BE2C (cell line): ENCODE measurements at regions not wholly inside any gene's neighbourhood (a gene's known extent, or its start where the extent isn't known, plus 50 kb on each side); places are given as distances from the start of the nearest gene placed in this dataset.

Source experiments
- DNase-seq: peaks from one replicate; pipeline ENCODE4 v3.0.0-alpha.2; 2020
- H3K27me3 ChIP-seq: fragments of 250-450 bp; sonication (Bioruptor Pico); 2 replicates; pipeline ENCODE4 v1.5.1; 2020; ENCODE audit warnings: mild to moderate bottlenecking
- H3K36me3 ChIP-seq: fragments of 250-450 bp; sonication (Bioruptor Pico); 2 replicates; pipeline ENCODE4 v1.5.1; 2020; ENCODE audit warnings: mild to moderate bottlenecking
- H3K4me1 ChIP-seq: fragments of 250-450 bp; sonication (Bioruptor Pico); 2 replicates; pipeline ENCODE4 v1.5.1; 2020
- H3K4me3 ChIP-seq: 2 replicates; pipeline ENCODE4 v1.5.1; 2011; ENCODE audit warnings: low read depth, low read length
- H3K9me3 ChIP-seq: fragments of 250-450 bp; sonication (Bioruptor Pico); 2 replicates; pipeline ENCODE4 v1.5.1; 2020
- TF ChIP-seq, protein P1 (sequence below): IDR thresholded peaks from 2 replicates; pipeline ENCODE4 v1.5.1; 2012; ENCODE audit warnings: mild to moderate bottlenecking, low read depth, low read length

- no peak for DNase-seq
- Histone ChIP-seq H3K4me3 (no peak overlapping the region), H3K9me3 (no peaks in the 10 kb centered on the region), H3K36me3 (no peaks in the 10 kb centered on the region), H3K4me1 (no peaks in the 10 kb centered on the region), H3K27me3 (peaks cover 11% of the 10 kb centered on the region)
- TF ChIP-seq, protein P1, sequence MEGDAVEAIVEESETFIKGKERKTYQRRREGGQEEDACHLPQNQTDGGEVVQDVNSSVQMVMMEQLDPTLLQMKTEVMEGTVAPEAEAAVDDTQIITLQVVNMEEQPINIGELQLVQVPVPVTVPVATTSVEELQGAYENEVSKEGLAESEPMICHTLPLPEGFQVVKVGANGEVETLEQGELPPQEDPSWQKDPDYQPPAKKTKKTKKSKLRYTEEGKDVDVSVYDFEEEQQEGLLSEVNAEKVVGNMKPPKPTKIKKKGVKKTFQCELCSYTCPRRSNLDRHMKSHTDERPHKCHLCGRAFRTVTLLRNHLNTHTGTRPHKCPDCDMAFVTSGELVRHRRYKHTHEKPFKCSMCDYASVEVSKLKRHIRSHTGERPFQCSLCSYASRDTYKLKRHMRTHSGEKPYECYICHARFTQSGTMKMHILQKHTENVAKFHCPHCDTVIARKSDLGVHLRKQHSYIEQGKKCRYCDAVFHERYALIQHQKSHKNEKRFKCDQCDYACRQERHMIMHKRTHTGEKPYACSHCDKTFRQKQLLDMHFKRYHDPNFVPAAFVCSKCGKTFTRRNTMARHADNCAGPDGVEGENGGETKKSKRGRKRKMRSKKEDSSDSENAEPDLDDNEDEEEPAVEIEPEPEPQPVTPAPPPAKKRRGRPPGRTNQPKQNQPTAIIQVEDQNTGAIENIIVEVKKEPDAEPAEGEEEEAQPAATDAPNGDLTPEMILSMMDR: no peak
Observed at GRCh38 chr20:20881808-20882207, 169.4 kb upstream of the RALGAPA2 start.

- H3K9me3 ChIP-seq: no peaks in the 10 kb centered on the region
- TF ChIP-seq, protein P1: no peak
- no peaks in the 10 kb centered on the region for H3K36me3 ChIP-seq
- H3K4me3 ChIP-seq: no peak overlapping the region
- H3K4me1 ChIP-seq: no peaks in the 10 kb centered on the region
- no peak for DNase-seq
- peaks cover 46% of the 10 kb centered on the region for H3K27me3 ChIP-seq
Observed at GRCh38 chr20:20877079-20877478, 164.6 kb upstream of the RALGAPA2 start.

DNA sequence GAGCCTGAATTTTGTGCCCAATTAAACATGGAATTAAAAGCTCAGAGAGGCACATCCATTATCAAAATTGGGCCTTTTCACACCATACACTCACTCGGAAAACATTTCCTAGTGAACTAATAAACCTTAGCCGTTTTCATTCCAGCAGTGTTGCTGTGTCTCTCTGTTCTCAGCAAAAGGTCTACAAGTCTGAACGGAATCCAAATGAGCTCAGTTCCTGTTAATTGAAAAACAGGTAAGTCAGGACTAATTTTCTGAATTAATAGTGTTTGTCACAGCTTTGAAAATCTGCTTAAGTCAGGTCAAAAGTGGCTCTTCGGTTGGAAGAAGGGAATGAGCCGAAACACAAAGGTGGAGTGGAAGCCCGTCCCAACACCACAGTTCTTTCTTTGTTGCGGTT, 163.3 kb upstream of the RALGAPA2 start:
- Histone ChIP-seq H3K4me1 (no peaks in the 10 kb centered on the region), H3K36me3 (no peaks in the 10 kb centered on the region), H3K27me3 (peaks cover 46% of the 10 kb centered on the region), H3K9me3 (no peaks in the 10 kb centered on the region), H3K4me3 (no peak overlapping the region)
- TF ChIP-seq, protein P1: no peak
- no peak for DNase-seq

- Histone ChIP-seq H3K9me3 (no peaks in the 10 kb centered on the region), H3K36me3 (no peaks in the 10 kb centered on the region), H3K4me1 (no peaks in the 10 kb centered on the region), H3K4me3 (no peak overlapping the region), H3K27me3 (peaks cover 37% of the 10 kb centered on the region)
- TF ChIP-seq, protein P1: no peak
- no peak for DNase-seq
Observed at GRCh38 chr20:20872428-20872827, 160.0 kb upstream of the RALGAPA2 start.

GRCh38 chr20:20869161-20869775, 156.8 kb upstream of the RALGAPA2 start:
- TF ChIP-seq, protein P1: no peak
- Histone ChIP-seq H3K9me3 (no peaks in the 10 kb centered on the region), H3K27me3 (peaks cover 17% of the 10 kb centered on the region), H3K36me3 (no peaks in the 10 kb centered on the region), H3K4me3 (no peak overlapping the region), H3K4me1 (no peaks in the 10 kb centered on the region)
- DNase-seq: no peak

- no peaks in the 10 kb centered on the region for H3K36me3 ChIP-seq
- TF ChIP-seq, protein P1: peak; percentile 52
- no peak for DNase-seq
Observed at GRCh38 chr20:20864351-20865096, 152.1 kb upstream of the RALGAPA2 start.

More at GRCh38 chr20:20864351-20865096, 152.1 kb upstream of the RALGAPA2 start:
- Histone ChIP-seq H3K4me3 (no peak overlapping the region), H3K4me1 (no peaks in the 10 kb centered on the region), H3K27me3 (peaks cover 7% of the 10 kb centered on the region), H3K9me3 (no peaks in the 10 kb centered on the region)
